K562 (cell line): ENCODE measurements at regions not wholly inside any gene's neighbourhood (a gene's known extent, or its start where the extent isn't known, plus 50 kb on each side); places are given as distances from the start of the nearest gene placed in this dataset.

Experiments
- ATAC-seq: fragments of 200-7000 bp; cut with Tn5 transposase; 3 replicates; pipeline ENCODE4 v1.9.1; 2020; ENCODE audit warnings: moderate library complexity
- BruUV-seq: library from RNA; stranded (reverse); fragments of 400-500 nt; replicated peaks from 2 replicates; lab custom pipeline; 2021; lab: Mats Ljungman, UMichigan
- CTCF ChIA-PET: fragments of 300-600 bp; formaldehyde crosslinking; extraction: SDS; loops from one replicate; lab custom pipeline; 2021; ENCODE audit warnings: low intra/inter-chr PET ratio; lab: Yijun Ruan, JAX
- POLR2A ChIA-PET: fragments of 300-600, 350-650 bp; sonication (Branson Sonifier 250); formaldehyde crosslinking; extraction: SDS; loops from one replicate; lab custom pipeline; 2021; ENCODE audit warnings: antibody characterized with exemption, inconsistent platforms; lab: Yijun Ruan, JAX
- DNase-seq, 4 experiments: peaks; one replicate each; pipeline versions ENCODE4 v3.0.0 to v3.0.0-alpha.2; 2011 to 2018; ENCODE audit warnings: low spot score in 3 of 4, mixed read lengths in 3 of 4; ENCODE audit errors: extremely low read depth in 1 of 4
- FAIRE-seq: peaks from 2 replicates; lab custom pipeline; 2011; peaks lifted over from hg19 to GRCh38; lab: Jason Lieb, UNC
- H2AFZ ChIP-seq: 2 replicates; pipeline ENCODE4 v1.6.0; 2011; ENCODE audit warnings: low read depth, low read length, control low read depth, inconsistent platforms
- H3K27ac ChIP-seq: fragments of 200-600 bp; 3 replicates; pipeline ENCODE4 v1.8.0; 2011; ENCODE audit warnings: low read depth, mild to moderate bottlenecking, control low read depth, inconsistent platforms, low read length, moderate library complexity, mixed read lengths; ENCODE audit errors: extremely low read depth
- H3K27me3 ChIP-seq, 2 experiments: fragments of 300-600 bp in 1 of 2; 2 replicates in 1 of 2; 3 replicates in 1 of 2; pipeline versions ENCODE4 v1.6.0 to v1.8.0; 2011; ENCODE audit warnings: inconsistent platforms in 2 of 2, low read length in 2 of 2, mild to moderate bottlenecking in 1 of 2, mixed read lengths in 1 of 2, moderate library complexity in 1 of 2; ENCODE audit not compliant: control insufficient read depth in 2 of 2, insufficient read depth in 2 of 2
- H3K36me3 ChIP-seq: fragments of 300-600 bp; 3 replicates; pipeline ENCODE4 v1.8.0; 2011; ENCODE audit warnings: mild to moderate bottlenecking, low read length, inconsistent platforms; ENCODE audit not compliant: control insufficient read depth, insufficient read depth
- H3K4me1 ChIP-seq, 2 experiments: fragments of 200-600 bp in 1 of 2; replicated peaks in 1 of 2; 2 replicates in 1 of 2; 3 replicates in 1 of 2; pipeline versions ENCODE4 v1.5.1 to v1.8.0; 2011; ENCODE audit warnings: inconsistent platforms in 2 of 2, low read length in 2 of 2, mild to moderate bottlenecking in 1 of 2, mixed read lengths in 1 of 2, moderate library complexity in 1 of 2; ENCODE audit not compliant: control insufficient read depth in 2 of 2, insufficient read depth in 2 of 2
- H3K4me2 ChIP-seq: 2 replicates; pipeline ENCODE4 v1.6.1; 2011; ENCODE audit warnings: low read length, control low read depth, inconsistent platforms, mixed read lengths; ENCODE audit not compliant: insufficient read depth
- H3K4me3 ChIP-seq: fragments of 200-600 bp; sonication (generic), shearing (Covaris generic); 2 replicates; pipeline ENCODE4 v1.5.1; 2016; ENCODE audit warnings: control low read depth, inconsistent platforms
- H3K79me2 ChIP-seq: fragments of 200-600 bp; 3 replicates; pipeline ENCODE4 v1.8.0; 2011; ENCODE audit warnings: low read length, inconsistent platforms; ENCODE audit not compliant: control insufficient read depth, insufficient read depth
- H3K9ac ChIP-seq, 2 experiments: 2 replicates each; pipeline versions ENCODE4 v1.6.0 to v1.6.1; 2011; ENCODE audit warnings: low read depth in 2 of 2, low read length in 2 of 2, control low read depth in 1 of 2, inconsistent platforms in 1 of 2, mild to moderate bottlenecking in 1 of 2, mixed read lengths in 1 of 2; ENCODE audit not compliant: insufficient read depth in 1 of 2
- H3K9me1 ChIP-seq: one replicate; pipeline ENCODE4 v1.6.0; 2011; ENCODE audit warnings: inconsistent platforms, mild to moderate bottlenecking, low read length, moderate library complexity; ENCODE audit not compliant: control insufficient read depth, insufficient read depth
- H3K9me3 ChIP-seq: replicated peaks from 2 replicates; pipeline ENCODE4 v1.5.1; 2011; ENCODE audit warnings: low read depth, low read length, inconsistent platforms; ENCODE audit not compliant: control insufficient read depth, insufficient read depth
- H4K20me1 ChIP-seq: replicated peaks from 2 replicates; pipeline ENCODE4 v1.6.1; 2011; ENCODE audit warnings: low read length, inconsistent platforms, mixed read lengths; ENCODE audit not compliant: control insufficient read depth, insufficient read depth
- EP400 ChIP-seq: fragments of 450-650 bp; IDR thresholded peaks from 2 replicates; pipeline ENCODE4 v1.6.1; 2017; ENCODE audit warnings: antibody characterized with exemption, mild to moderate bottlenecking, moderate library complexity
- STAT5A ChIP-seq: IDR thresholded peaks from 2 replicates; pipeline ENCODE4 v1.6.1; 2012; ENCODE audit warnings: low read length, inconsistent platforms, borderline replicate concordance
- ZNF561 ChIP-seq: fragments of 450-650 bp; formaldehyde crosslinking; conservative IDR thresholded peaks from 2 replicates; pipeline ENCODE4 v1.4.0; 2020; ENCODE audit warnings: mild to moderate bottlenecking, moderate library complexity
- in situ Hi-C: fragments of 300-500 bp; cut with MboI; formaldehyde crosslinking; loops from 4 replicates; pipeline ENCODE4 v1.15.0; 2018; ENCODE audit warnings: inconsistent platforms, mixed read lengths
- intact Hi-C: fragments of 100-400 bp; cut with micrococcal nuclease; formaldehyde crosslinking; loops from 2 replicates; pipeline ENCODE4 v1.14.2; 2022
- TF ChIP-seq, protein P1 (sequence below), 2 experiments: fragments of 150-350 bp in 1 of 2; IDR thresholded peaks; 2 replicates each; pipeline ENCODE4 v1.6.1; 2012 to 2016; ENCODE audit warnings: low read depth in 2 of 2, low read length in 2 of 2, mild to moderate bottlenecking in 1 of 2, moderate library complexity in 1 of 2
- TF ChIP-seq, protein P2 (sequence below): fragments of 450-650 bp; formaldehyde crosslinking; IDR thresholded peaks from 2 replicates; pipeline ENCODE4 v1.4.0; 2020; ENCODE audit warnings: mild to moderate bottlenecking
- TF ChIP-seq, protein P3 (sequence below): sonication (generic); formaldehyde crosslinking; IDR thresholded peaks from 2 replicates; pipeline ENCODE4 v1.8.0; 2022; ENCODE audit warnings: mild to moderate bottlenecking, missing genetic modification reagents

DNA sequence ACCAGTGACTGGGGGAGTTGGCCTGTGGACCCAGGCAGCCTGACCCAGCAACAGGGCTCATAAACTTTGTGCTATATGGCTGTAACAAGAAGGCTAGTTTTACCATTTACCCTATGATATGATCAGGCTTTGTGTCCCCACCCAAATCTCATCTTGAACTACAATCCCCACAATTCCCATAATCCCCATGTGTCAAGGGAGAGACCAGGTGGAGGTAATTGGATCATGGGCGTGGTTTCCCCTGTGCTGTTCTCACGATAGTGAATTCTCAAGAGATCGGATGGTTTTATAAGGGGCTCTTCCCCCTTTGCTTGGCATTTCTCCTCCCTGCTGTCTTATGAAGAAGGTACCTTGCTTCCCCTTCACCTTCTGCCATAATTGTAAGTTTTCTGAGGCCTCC lies 111.2 kb upstream of the NLRP1 start (continued):
- TF ChIP-seq, protein P1, sequence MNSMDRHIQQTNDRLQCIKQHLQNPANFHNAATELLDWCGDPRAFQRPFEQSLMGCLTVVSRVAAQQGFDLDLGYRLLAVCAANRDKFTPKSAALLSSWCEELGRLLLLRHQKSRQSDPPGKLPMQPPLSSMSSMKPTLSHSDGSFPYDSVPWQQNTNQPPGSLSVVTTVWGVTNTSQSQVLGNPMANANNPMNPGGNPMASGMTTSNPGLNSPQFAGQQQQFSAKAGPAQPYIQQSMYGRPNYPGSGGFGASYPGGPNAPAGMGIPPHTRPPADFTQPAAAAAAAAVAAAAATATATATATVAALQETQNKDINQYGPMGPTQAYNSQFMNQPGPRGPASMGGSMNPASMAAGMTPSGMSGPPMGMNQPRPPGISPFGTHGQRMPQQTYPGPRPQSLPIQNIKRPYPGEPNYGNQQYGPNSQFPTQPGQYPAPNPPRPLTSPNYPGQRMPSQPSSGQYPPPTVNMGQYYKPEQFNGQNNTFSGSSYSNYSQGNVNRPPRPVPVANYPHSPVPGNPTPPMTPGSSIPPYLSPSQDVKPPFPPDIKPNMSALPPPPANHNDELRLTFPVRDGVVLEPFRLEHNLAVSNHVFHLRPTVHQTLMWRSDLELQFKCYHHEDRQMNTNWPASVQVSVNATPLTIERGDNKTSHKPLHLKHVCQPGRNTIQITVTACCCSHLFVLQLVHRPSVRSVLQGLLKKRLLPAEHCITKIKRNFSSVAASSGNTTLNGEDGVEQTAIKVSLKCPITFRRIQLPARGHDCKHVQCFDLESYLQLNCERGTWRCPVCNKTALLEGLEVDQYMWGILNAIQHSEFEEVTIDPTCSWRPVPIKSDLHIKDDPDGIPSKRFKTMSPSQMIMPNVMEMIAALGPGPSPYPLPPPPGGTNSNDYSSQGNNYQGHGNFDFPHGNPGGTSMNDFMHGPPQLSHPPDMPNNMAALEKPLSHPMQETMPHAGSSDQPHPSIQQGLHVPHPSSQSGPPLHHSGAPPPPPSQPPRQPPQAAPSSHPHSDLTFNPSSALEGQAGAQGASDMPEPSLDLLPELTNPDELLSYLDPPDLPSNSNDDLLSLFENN (IDR thresholded peaks at IDR 0.05; ENCODE audit: low read depth in 2 of 2, low read length in 2 of 2) = no peak
- TF ChIP-seq, protein P2, sequence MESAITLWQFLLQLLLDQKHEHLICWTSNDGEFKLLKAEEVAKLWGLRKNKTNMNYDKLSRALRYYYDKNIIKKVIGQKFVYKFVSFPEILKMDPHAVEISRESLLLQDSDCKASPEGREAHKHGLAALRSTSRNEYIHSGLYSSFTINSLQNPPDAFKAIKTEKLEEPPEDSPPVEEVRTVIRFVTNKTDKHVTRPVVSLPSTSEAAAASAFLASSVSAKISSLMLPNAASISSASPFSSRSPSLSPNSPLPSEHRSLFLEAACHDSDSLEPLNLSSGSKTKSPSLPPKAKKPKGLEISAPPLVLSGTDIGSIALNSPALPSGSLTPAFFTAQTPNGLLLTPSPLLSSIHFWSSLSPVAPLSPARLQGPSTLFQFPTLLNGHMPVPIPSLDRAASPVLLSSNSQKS (CRISPR knock-in tag) = no peak
- TF ChIP-seq, protein P3, sequence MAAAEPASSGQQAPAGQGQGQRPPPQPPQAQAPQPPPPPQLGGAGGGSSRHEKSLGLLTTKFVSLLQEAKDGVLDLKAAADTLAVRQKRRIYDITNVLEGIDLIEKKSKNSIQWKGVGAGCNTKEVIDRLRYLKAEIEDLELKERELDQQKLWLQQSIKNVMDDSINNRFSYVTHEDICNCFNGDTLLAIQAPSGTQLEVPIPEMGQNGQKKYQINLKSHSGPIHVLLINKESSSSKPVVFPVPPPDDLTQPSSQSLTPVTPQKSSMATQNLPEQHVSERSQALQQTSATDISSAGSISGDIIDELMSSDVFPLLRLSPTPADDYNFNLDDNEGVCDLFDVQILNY (CRISPR knock-in tag) = no peak
- TF ChIP-seq STAT5A (no peak), ZNF561 (no peak)

DNA sequence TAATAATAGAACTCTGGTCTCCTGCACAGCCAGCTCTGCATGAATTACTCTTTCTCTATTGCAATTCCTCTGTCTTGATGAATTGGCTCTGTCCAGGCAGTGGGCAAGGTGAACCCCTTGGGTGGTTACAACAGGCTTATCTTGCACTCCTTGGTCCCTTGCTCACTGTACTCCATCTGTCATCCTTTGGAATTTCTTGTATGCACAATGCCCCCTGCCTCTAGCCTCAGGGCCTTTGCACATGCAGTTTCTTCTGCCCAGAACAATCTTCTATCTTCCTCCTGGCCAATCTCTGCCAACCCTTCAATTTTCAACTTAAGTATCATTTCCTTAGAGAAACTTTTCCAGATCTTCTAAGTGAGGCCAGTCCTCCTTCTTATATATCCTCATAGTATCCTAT lies 114.7 kb upstream of the NLRP1 start:
- Histone ChIP-seq H3K79me2 (no peaks in the 10 kb centered on the region), H2AFZ (no peak overlapping the region), H3K4me1 (no peaks in the 10 kb centered on the region; a peak in 1 of 5 replicates), H3K9ac (no peak overlapping the region), H3K27ac (no peak overlapping the region), H3K36me3 (no peaks in the 10 kb centered on the region), H3K9me3 (no peaks in the 10 kb centered on the region), H3K27me3 (peaks cover 0 to 2% of the 10 kb centered on the region in 2 experiments; a peak in 3 of 5 replicates), H3K9me1 (no peaks in the 10 kb centered on the region), H3K4me2 (no peak overlapping the region), H4K20me1 (no peaks in the 10 kb centered on the region), H3K4me3 (no peak overlapping the region)
- in situ Hi-C loops (no loop called here), intact Hi-C loops (no loop called here)
- no peak for FAIRE-seq
- no peak for TF ChIP-seq EP400
- DNase-seq = no peak
- no TSS peak for BruUV-seq
- no peak for ATAC-seq
- ChIA-PET POLR2A (interaction anchor here (0.6 kb wide), 1 partner anchor 283 kb away, joined by 3 read pairs; no protein-coding TSS in a partner anchor), CTCF (no interaction called here)
